NB4 (cell line): ENCODE measurements at regions not wholly inside any gene's neighbourhood (a gene's known extent, or its start where the extent isn't known, plus 50 kb on each side); places are given as distances from the start of the nearest gene placed in this dataset.

Experiments
- MYC ChIP-seq: IDR thresholded peaks from 2 replicates; pipeline ENCODE4 v1.6.1; 2011; ENCODE audit warnings: low read depth, low read length
- POLR2A ChIP-seq: IDR thresholded peaks from 2 replicates; pipeline ENCODE4 v1.6.1; 2011; ENCODE audit warnings: mild to moderate bottlenecking; ENCODE audit not compliant: insufficient read length; ENCODE audit errors: extremely low read depth
- TF ChIP-seq, protein P1 (sequence below): IDR thresholded peaks from one replicate; pipeline ENCODE4 v1.5.1; 2012; ENCODE audit warnings: low read depth, low read length

DNA sequence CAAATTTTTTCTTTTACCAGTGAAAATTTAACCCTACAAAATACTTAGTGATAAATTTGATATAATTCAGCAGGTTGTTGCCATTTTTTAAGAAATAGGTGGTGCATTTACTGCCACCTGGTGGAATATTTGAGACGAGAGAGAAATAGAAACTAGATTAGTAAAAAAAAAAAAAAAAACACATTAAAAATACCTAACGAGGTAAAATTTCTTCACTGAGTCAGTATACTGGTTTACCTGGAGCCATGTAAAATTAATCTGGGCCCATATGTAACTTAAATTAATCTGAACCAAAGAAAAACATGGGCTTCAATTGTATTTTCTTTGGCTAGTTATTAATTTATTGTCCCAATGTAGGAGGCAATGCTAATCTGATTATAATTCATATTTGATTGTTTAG, 520.8 kb downstream of the EPM2A start:
- TF ChIP-seq, protein P1, sequence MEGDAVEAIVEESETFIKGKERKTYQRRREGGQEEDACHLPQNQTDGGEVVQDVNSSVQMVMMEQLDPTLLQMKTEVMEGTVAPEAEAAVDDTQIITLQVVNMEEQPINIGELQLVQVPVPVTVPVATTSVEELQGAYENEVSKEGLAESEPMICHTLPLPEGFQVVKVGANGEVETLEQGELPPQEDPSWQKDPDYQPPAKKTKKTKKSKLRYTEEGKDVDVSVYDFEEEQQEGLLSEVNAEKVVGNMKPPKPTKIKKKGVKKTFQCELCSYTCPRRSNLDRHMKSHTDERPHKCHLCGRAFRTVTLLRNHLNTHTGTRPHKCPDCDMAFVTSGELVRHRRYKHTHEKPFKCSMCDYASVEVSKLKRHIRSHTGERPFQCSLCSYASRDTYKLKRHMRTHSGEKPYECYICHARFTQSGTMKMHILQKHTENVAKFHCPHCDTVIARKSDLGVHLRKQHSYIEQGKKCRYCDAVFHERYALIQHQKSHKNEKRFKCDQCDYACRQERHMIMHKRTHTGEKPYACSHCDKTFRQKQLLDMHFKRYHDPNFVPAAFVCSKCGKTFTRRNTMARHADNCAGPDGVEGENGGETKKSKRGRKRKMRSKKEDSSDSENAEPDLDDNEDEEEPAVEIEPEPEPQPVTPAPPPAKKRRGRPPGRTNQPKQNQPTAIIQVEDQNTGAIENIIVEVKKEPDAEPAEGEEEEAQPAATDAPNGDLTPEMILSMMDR: peak; percentile 39
- TF ChIP-seq POLR2A (no peak), MYC (no peak)
